BE2C (cell line): ENCODE measurements at regions not wholly inside any gene's neighbourhood (a gene's known extent, or its start where the extent isn't known, plus 50 kb on each side); places are given as distances from the start of the nearest gene placed in this dataset.

ENCODE experiments used
- DNase-seq: peaks from one replicate; pipeline ENCODE4 v3.0.0-alpha.2; 2020
- H3K27me3 ChIP-seq: fragments of 250-450 bp; sonication (Bioruptor Pico); 2 replicates; pipeline ENCODE4 v1.5.1; 2020; ENCODE audit warnings: mild to moderate bottlenecking
- H3K36me3 ChIP-seq: fragments of 250-450 bp; sonication (Bioruptor Pico); 2 replicates; pipeline ENCODE4 v1.5.1; 2020; ENCODE audit warnings: mild to moderate bottlenecking
- H3K4me1 ChIP-seq: fragments of 250-450 bp; sonication (Bioruptor Pico); 2 replicates; pipeline ENCODE4 v1.5.1; 2020
- H3K4me3 ChIP-seq: 2 replicates; pipeline ENCODE4 v1.5.1; 2011; ENCODE audit warnings: low read depth, low read length
- H3K9me3 ChIP-seq: fragments of 250-450 bp; sonication (Bioruptor Pico); 2 replicates; pipeline ENCODE4 v1.5.1; 2020
- TF ChIP-seq, protein P1 (sequence below): IDR thresholded peaks from 2 replicates; pipeline ENCODE4 v1.5.1; 2012; ENCODE audit warnings: mild to moderate bottlenecking, low read depth, low read length

GRCh38 chr17:79527306-79527705, 83.5 kb downstream of the RBFOX3 start:
- TF ChIP-seq, protein P1, sequence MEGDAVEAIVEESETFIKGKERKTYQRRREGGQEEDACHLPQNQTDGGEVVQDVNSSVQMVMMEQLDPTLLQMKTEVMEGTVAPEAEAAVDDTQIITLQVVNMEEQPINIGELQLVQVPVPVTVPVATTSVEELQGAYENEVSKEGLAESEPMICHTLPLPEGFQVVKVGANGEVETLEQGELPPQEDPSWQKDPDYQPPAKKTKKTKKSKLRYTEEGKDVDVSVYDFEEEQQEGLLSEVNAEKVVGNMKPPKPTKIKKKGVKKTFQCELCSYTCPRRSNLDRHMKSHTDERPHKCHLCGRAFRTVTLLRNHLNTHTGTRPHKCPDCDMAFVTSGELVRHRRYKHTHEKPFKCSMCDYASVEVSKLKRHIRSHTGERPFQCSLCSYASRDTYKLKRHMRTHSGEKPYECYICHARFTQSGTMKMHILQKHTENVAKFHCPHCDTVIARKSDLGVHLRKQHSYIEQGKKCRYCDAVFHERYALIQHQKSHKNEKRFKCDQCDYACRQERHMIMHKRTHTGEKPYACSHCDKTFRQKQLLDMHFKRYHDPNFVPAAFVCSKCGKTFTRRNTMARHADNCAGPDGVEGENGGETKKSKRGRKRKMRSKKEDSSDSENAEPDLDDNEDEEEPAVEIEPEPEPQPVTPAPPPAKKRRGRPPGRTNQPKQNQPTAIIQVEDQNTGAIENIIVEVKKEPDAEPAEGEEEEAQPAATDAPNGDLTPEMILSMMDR: no peak
- Histone ChIP-seq H3K4me3 (no peak overlapping the region), H3K9me3 (no peaks in the 10 kb centered on the region), H3K27me3 (peaks cover 68% of the 10 kb centered on the region), H3K36me3 (no peaks in the 10 kb centered on the region), H3K4me1 (no peaks in the 10 kb centered on the region)
- no peak for DNase-seq

DNA sequence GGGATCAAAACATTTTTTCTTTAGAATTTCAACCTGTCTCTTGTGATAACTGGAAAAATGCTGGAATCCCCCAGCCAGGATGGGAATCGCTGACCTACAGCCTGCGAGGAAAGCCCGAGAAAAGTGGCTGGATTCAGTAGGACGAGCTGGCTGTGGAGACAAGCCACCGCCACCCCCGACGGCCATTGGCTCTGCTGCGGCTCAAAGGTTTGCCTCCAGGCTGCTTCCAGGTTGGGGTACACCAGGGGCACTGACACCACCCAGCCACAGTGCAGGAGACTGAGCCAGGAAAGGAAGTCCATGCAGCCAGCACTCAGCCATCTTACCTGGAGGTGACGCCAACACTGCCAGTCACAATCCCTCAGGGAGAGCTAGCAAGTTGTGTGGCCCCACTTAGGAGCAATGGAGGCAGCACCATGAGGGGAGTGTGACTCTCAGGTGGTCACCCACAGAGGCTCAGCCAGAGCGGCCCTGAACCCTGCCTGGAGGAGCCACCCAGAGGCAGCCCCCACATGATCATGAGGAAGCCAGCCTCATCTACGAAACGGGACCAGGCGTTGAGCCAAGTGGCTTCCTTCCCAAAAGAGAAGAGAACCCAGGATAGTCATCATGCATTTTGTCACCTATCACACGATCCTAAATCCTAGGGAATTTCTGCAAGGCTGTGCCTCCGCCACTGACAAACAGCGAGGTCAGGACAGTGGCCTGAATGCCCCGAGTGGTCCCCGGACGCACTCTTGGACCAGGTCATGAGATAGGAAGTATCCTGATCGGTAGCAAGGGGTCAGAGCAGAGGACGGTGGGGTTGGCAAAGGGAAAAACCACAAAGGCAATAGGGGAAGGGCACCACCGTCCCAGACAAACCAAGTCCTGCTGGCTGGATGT, 84.8 kb downstream of the RBFOX3 start:
- Histone ChIP-seq H3K4me3 (no peak overlapping the region), H3K27me3 (peaks cover 71% of the 10 kb centered on the region), H3K36me3 (no peaks in the 10 kb centered on the region), H3K4me1 (no peaks in the 10 kb centered on the region), H3K9me3 (no peaks in the 10 kb centered on the region)
- TF ChIP-seq, protein P1: no peak
- DNase-seq: no peak

GRCh38 chr17:79524213-79525187, 86.4 kb downstream of the RBFOX3 start:
- no peak for DNase-seq
- Histone ChIP-seq H3K36me3 (no peaks in the 10 kb centered on the region), H3K4me1 (no peaks in the 10 kb centered on the region), H3K27me3 (peaks cover 80% of the 10 kb centered on the region), H3K9me3 (no peaks in the 10 kb centered on the region), H3K4me3 (no peak overlapping the region)
- TF ChIP-seq, protein P1: no peak

DNA sequence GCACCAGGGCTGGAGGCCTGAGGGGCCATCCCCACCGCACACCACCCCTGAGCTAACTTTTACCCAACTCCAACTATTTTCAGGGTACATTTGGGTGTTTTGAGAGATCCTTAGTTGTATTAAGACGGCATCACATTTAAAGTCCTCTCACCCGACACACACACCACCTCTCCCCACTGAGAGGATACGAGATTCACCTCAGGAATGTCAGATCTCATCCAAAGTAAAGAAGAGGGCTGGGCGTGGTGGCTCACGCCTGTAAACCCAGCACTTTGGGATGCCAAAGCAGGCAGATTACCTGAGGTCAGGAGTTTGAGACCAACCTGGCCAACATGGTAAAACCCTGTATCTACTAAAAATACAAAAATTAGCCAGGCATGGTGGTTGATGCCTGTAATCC, 88.4 kb downstream of the RBFOX3 start:
- Histone ChIP-seq H3K27me3 (peaks cover 90% of the 10 kb centered on the region), H3K36me3 (no peaks in the 10 kb centered on the region), H3K9me3 (no peaks in the 10 kb centered on the region), H3K4me1 (no peaks in the 10 kb centered on the region), H3K4me3 (no peak overlapping the region)
- no peak for DNase-seq
- TF ChIP-seq, protein P1: no peak

GRCh38 chr17:79521225-79521624, 89.6 kb downstream of the RBFOX3 start:
- no peak for DNase-seq
- Histone ChIP-seq H3K4me3 (no peak overlapping the region), H3K9me3 (no peaks in the 10 kb centered on the region), H3K4me1 (no peaks in the 10 kb centered on the region), H3K27me3 (peaks cover 85% of the 10 kb centered on the region), H3K36me3 (no peaks in the 10 kb centered on the region)
- TF ChIP-seq, protein P1: no peak
